ENCODE measurements at regions not wholly inside any gene's neighbourhood (a gene's known extent, or its start where the extent isn't known, plus 50 kb on each side); places are given as distances from the start of the nearest gene placed in this dataset.

DNA sequence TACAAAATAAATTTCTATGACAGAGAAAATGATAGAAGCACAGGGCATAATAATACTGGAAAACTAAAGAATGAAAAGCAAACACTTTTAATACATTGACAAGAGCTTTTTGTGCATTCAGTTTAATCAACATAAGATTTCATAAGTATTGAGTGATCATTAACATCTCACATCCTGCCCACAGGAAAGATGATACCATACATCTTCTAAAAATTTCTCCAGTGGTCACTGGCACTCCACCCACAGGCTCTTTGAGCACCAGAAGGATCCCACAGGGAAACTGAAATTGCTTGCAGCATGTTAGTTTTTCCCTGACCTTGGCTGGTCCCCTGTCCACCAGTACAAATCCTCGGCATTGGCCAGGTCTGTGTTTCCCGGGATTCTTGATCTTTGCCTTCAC lies 186.0 kb downstream of the CEMIP2 start:
- CTCF ChIA-PET (ENCODE audit: partially characterized antibody) = interaction anchor here (0.8 kb wide), 1 partner anchor 10 kb away, joined by 3 read pairs; no protein-coding TSS in a partner anchor
- no peaks in the 10 kb centered on the region for H3K79me1 ChIP-seq (ENCODE audit: low read depth, low read length)
- TF ChIP-seq FOSL1 (IDR thresholded peaks at IDR 0.05; ENCODE audit: insufficient read depth, low read depth, low read length) (no peak), SP2 (IDR thresholded peaks at IDR 0.05; ENCODE audit: low read length) (no peak), YY1 (IDR thresholded peaks at IDR 0.05; ENCODE audit: low read depth, low read length) (no peak), RFX5 (IDR thresholded peaks at IDR 0.05; ENCODE audit: borderline replicate concordance, low read depth, low read length) (no peak), GABPA (IDR thresholded peaks at IDR 0.05; ENCODE audit: borderline replicate concordance, insufficient read depth, low read length) (no peak), CHD1 (IDR thresholded peaks at IDR 0.05; ENCODE audit: low read depth, low read length) (no peak), SP1 (IDR thresholded peaks at IDR 0.05; ENCODE audit: low read depth, low read length) (no peak), TAF1 (IDR thresholded peaks at IDR 0.05; ENCODE audit: low read depth, low read length) (no peak), SP4 (IDR thresholded peaks at IDR 0.05; ENCODE audit: low read length) (no peak), ASH2L (IDR thresholded peaks at IDR 0.05; ENCODE audit: low read length) (no peak), SUZ12 (IDR thresholded peaks at IDR 0.05; ENCODE audit: low read length) (no peak), RXRA (IDR thresholded peaks at IDR 0.05; ENCODE audit: insufficient read depth, low read depth, low read length) (no peak), JUN (IDR thresholded peaks at IDR 0.05; ENCODE audit: low read depth, low read length) (no peak)
- TF ChIP-seq, protein P1, sequence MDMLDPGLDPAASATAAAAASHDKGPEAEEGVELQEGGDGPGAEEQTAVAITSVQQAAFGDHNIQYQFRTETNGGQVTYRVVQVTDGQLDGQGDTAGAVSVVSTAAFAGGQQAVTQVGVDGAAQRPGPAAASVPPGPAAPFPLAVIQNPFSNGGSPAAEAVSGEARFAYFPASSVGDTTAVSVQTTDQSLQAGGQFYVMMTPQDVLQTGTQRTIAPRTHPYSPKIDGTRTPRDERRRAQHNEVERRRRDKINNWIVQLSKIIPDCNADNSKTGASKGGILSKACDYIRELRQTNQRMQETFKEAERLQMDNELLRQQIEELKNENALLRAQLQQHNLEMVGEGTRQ (IDR thresholded peaks at IDR 0.05; ENCODE audit: low read length) = no peak
- TF ChIP-seq, protein P2, sequence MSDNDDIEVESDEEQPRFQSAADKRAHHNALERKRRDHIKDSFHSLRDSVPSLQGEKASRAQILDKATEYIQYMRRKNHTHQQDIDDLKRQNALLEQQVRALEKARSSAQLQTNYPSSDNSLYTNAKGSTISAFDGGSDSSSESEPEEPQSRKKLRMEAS (IDR thresholded peaks at IDR 0.05) = no peak

More for the DNA sequence above, 186.0 kb downstream of the CEMIP2 start:
- H3K9ac ChIP-seq (replicated peaks in 1 of 4; ENCODE audit: extremely low read depth in 1 of 4, low read depth in 3 of 4, low read length in 3 of 4) = no peak overlapping the region
- H3K9me3 ChIP-seq (ENCODE audit: insufficient read depth in 2 of 2, low read depth in 1 of 2, low read length in 1 of 2) = no peaks in the 10 kb centered on the region
- no peak overlapping the region for H3K4me3 ChIP-seq (ENCODE audit: extremely low read depth in 1 of 4, insufficient read depth in 2 of 4, low read depth in 3 of 4, low read length in 4 of 4)
- FAIRE-seq (no peak), DNase-seq (ENCODE audit: low read depth in 1 of 2, low spot score in 2 of 2) (no peak)
- H2AK5ac ChIP-seq (ENCODE audit: low read depth, low read length) = no peak overlapping the region
- no peaks in the 10 kb centered on the region for H3K79me2 ChIP-seq (ENCODE audit: control insufficient read depth in 1 of 2, insufficient read depth in 2 of 2, low read length in 2 of 2)
- H3K14ac ChIP-seq (ENCODE audit: insufficient read length) = no peak overlapping the region
- H3K23ac ChIP-seq (ENCODE audit: insufficient read length) = no peak overlapping the region
- no peaks in the 10 kb centered on the region for H3K23me2 ChIP-seq (ENCODE audit: low read depth, low read length)
- no peak overlapping the region for H2BK120ac ChIP-seq (replicated peaks; ENCODE audit: low read depth, low read length)
- H3K27ac ChIP-seq (ENCODE audit: low read depth, low read length) = no peak overlapping the region
- H3K36me3 ChIP-seq (ENCODE audit: control insufficient read depth in 2 of 4, insufficient read depth in 4 of 4, low read length in 3 of 4) = no peaks in the 10 kb centered on the region
- H4K8ac ChIP-seq (ENCODE audit: extremely low read depth, insufficient read depth, low read length) = no peak overlapping the region
- no peak overlapping the region for H2BK5ac ChIP-seq (ENCODE audit: low read depth, low read length)
- no peak overlapping the region for H3K56ac ChIP-seq (replicated peaks; ENCODE audit: insufficient read length, low read depth, low read length)
- H2BK15ac ChIP-seq (ENCODE audit: low read length) = no peak overlapping the region
- no peak overlapping the region for H3K18ac ChIP-seq (ENCODE audit: extremely low read depth, low read length)
- H2BK20ac ChIP-seq (ENCODE audit: low read length) = no peak overlapping the region
- no peak overlapping the region for H4K5ac ChIP-seq (ENCODE audit: insufficient read length, low read depth, low read length)
- 94% methylated on average over 2 of the region's 2 CpGs; no CpG with 5 or more reads in 1 of the 2 experiments for WGBS, 2 experiments (ENCODE audit: extremely low coverage in 1 of 2, insufficient coverage in 1 of 2, insufficient read length in 1 of 2, insufficient replicate concordance in 2 of 2, low coverage in 1 of 2, low lambda C conversion rate in 2 of 2, missing lambda C conversion rate in 1 of 2)
- POLR2A ChIA-PET (ENCODE audit: partially characterized antibody) = no interaction called here
- H3K4ac ChIP-seq (replicated peaks; ENCODE audit: insufficient read length, low read depth, low read length) = no peak overlapping the region
- H2AFZ ChIP-seq (ENCODE audit: low read length) = no peak overlapping the region
- H4K20me1 ChIP-seq (replicated peaks in 1 of 2; ENCODE audit: control insufficient read depth in 1 of 2, insufficient read depth in 2 of 2, low read length in 2 of 2) = no peaks in the 10 kb centered on the region
- no peak overlapping the region for H4K91ac ChIP-seq (replicated peaks; ENCODE audit: insufficient read length, low read length)
- H2BK12ac ChIP-seq (ENCODE audit: low read depth, low read length) = no peak overlapping the region
- no peak overlapping the region for H3K4me2 ChIP-seq (ENCODE audit: insufficient read depth in 1 of 2, low read depth in 2 of 2, low read length in 2 of 2)
- no peaks in the 10 kb centered on the region for H3K4me1 ChIP-seq (replicated peaks in 1 of 4; ENCODE audit: control insufficient read depth in 3 of 4, insufficient read depth in 4 of 4, low read length in 3 of 4)
- no peaks in the 10 kb centered on the region for H3K27me3 ChIP-seq (replicated peaks in 1 of 4; ENCODE audit: control insufficient read depth in 3 of 4, extremely low read depth in 1 of 4, insufficient read depth in 3 of 4, low read length in 3 of 4)
